NCI-H2107 treated with DMSO at 0.1 percent for 48 hours (cell line): ENCODE measurements at regions not wholly inside any gene's neighbourhood (a gene's known extent, or its start where the extent isn't known, plus 50 kb on each side); places are given as distances from the start of the nearest gene placed in this dataset.
"Not testable (repeated sequence)": the region's sequence is repeated elsewhere in the genome, so short reads cannot be mapped to it uniquely, and the experiment has no call there.

Experiments
- DNase-seq: peaks from one replicate; lab custom pipeline; 2025; ENCODE audit not compliant: unreplicated experiment; lab: John Stamatoyannopoulos, UW

GRCh38 chr4:123624959-123625358 is 228.4 kb downstream of the SPRY1 start:
- DNase-seq, result no peak

- DNase-seq, result no peak
These were observed 231.7 kb downstream of the SPRY1 start for GRCh38 chr4:123628288-123628687.

GRCh38 chr4:123631786-123632692 is 235.4 kb downstream of the SPRY1 start:
- no peak for DNase-seq

- DNase-seq, result no peak
These were observed 236.1 kb downstream of the SPRY1 start for GRCh38 chr4:123632693-123633030.

GRCh38 chr4:123638834-123639233 is 242.2 kb downstream of the SPRY1 start:
- no peak for DNase-seq

- DNase-seq, result no peak
These were observed 243.7 kb downstream of the SPRY1 start for GRCh38 chr4:123640271-123640670.

- no peak for DNase-seq
These were observed 244.2 kb downstream of the SPRY1 start for GRCh38 chr4:123640824-123641223.

- no peak for DNase-seq
These were observed 247.1 kb downstream of the SPRY1 start for GRCh38 chr4:123643691-123644090.

GRCh38 chr4:123649250-123649644 is 252.7 kb downstream of the SPRY1 start:
- DNase-seq, result no peak

- DNase-seq, result peak; percentile 53
These were observed 253.2 kb downstream of the SPRY1 start for GRCh38 chr4:123649645-123650391.

- DNase-seq, result no peak
These were observed 254.5 kb downstream of the SPRY1 start for GRCh38 chr4:123651066-123651465.

- DNase-seq, result no peak
These were observed 255.1 kb downstream of the SPRY1 start for GRCh38 chr4:123651536-123652180.

GRCh38 chr4:123652476-123652875 is 255.9 kb downstream of the SPRY1 start:
- DNase-seq, result no peak

- no peak for DNase-seq
These were observed 256.6 kb downstream of the SPRY1 start for GRCh38 chr4:123653236-123653635.

GRCh38 chr4:123656746-123657294 is 260.2 kb downstream of the SPRY1 start:
- not testable (repeated sequence) for DNase-seq

GRCh38 chr4:123657606-123658005 is 261.0 kb downstream of the SPRY1 start:
- not testable (repeated sequence) for DNase-seq

GRCh38 chr4:123659262-123659661 is 262.7 kb downstream of the SPRY1 start:
- DNase-seq, result no peak

- no peak for DNase-seq
These were observed 263.1 kb downstream of the SPRY1 start for GRCh38 chr4:123659730-123660129.

GRCh38 chr4:123661080-123661737 is 264.6 kb downstream of the SPRY1 start:
- DNase-seq, result no peak

- no peak for DNase-seq
These were observed 266.2 kb downstream of the SPRY1 start for GRCh38 chr4:123662827-123663226.

GRCh38 chr4:123666486-123666885 is 269.9 kb downstream of the SPRY1 start:
- no peak for DNase-seq
